ENCODE measurements at regions not wholly inside any gene's neighbourhood (a gene's known extent, or its start where the extent isn't known, plus 50 kb on each side); places are given as distances from the start of the nearest gene placed in this dataset.

GRCh38 chr1:157411769-157412168, 140.5 kb downstream of the FCRL5 start:
- TF ChIP-seq EP300 (IDR thresholded peaks at IDR 0.05) (no peak), POLR2AphosphoS5 (IDR thresholded peaks at IDR 0.05) (no peak)

Data from upper lobe of left lung (tissue), 4 donors.